ENCODE measurements at regions not wholly inside any gene's neighbourhood (a gene's known extent, or its start where the extent isn't known, plus 50 kb on each side); places are given as distances from the start of the nearest gene placed in this dataset.

- no peak for DNase-seq
These were observed 534.5 kb upstream of the SEMA6D start for GRCh38 chr15:47182818-47183217.

DNA sequence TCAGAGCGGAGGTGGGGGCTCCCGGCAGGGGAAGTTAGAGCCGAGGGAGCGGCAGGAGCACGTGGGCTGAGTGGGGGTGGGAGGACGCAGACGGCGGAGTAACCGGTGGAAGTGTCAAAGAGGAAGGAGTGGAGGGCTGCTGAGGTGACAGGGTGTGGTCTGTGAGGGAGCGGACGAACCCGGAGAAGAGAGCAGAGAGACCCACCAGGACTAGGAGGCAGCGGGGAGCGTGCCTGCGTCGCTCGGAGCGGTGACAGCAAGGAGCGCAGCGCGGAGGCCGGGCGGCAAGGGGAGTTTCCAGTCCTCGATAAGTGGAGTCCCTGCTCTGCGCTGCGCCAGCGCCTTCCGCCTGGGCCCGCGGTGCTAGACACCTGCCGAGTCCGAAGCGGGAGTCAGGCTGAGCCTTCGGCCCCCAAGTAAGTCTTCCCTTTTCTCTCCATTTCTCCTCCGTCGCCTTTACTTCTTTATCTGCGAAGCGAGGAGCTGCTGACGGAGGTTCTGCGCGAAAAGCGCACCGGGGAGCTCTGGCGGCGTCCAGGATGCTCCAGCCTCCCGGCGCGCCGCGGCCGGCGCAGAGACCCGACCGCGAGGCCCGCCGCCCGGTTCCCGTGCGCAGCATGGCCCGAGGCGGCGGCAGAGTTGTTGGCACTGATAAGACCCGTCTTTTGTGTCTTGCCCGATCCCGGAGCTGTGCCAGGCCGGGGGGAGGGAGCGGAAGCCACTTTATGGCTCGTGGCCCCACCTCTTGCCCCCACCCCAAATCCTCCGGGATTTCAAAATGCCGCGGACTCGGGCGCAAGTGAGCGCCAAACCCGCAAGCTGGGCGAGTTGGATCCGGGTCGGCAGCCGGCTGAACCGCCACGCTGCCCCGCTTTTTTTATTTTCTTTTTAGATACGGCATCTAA is 533.0 kb upstream of the SEMA6D start:
- DNase-seq = peak; percentile 35

GRCh38 chr15:47184908-47185801 is 532.1 kb upstream of the SEMA6D start:
- peak; percentile 49 for DNase-seq

- DNase-seq = no peak
These were observed 531.2 kb upstream of the SEMA6D start for GRCh38 chr15:47186075-47186474.

GRCh38 chr15:47188758-47189507 is 528.4 kb upstream of the SEMA6D start:
- no peak for DNase-seq

GRCh38 chr15:47194718-47195117 is 522.6 kb upstream of the SEMA6D start:
- peak; percentile 3 for DNase-seq

GRCh38 chr15:47196048-47196447 is 521.3 kb upstream of the SEMA6D start:
- peak; percentile 78 for DNase-seq

GRCh38 chr15:47203993-47204392 is 513.3 kb upstream of the SEMA6D start:
- no peak for DNase-seq

DNA sequence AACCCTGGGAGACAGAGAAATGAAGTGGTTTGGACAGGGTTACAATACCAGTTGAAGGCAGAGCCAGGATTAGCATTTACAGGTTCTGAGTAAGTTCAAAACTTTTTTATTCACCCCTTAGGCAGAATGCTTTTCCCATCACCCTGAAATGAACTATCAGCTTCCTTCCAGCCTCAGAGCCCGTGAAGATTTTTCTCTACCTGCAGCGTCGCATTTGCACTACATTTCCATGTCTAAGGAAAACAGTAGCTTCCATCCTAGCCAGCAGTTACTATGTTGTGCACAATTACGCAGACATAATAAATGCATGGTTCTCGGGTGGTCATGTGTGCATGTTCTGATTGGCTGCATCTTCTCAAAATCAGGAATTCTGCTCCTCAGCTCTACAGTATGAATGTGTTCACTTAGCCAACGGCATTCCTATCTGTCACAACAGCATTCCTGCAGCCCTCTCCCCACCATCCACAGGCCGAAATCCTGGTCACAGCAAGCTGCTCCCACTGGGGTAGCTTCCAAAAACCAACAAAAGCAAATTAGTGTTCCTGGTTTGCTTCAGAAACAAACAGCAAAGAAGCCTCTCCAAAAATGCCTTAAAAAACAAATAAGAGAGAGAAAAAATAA is 510.8 kb upstream of the SEMA6D start:
- DNase-seq = no peak

DNA sequence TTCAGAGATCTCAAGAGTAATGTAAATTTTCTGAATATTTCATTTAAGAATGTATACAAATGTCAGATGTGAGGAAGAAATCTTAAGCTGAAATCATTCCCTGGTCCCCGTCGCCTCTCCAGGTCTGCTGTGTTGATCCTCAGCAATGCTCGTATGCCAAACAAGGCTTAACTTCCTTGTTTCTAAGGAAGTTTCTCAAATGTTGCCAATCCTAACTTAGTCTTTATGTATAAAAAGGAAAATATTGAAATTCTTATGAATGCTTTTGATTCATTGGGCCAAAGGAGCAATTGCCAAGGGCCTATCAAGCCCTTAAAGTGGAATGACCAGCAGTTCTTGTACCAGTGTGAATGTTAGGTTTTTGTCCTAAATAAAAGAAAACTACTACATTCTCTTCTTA is 507.7 kb upstream of the SEMA6D start:
- no peak for DNase-seq

DNA sequence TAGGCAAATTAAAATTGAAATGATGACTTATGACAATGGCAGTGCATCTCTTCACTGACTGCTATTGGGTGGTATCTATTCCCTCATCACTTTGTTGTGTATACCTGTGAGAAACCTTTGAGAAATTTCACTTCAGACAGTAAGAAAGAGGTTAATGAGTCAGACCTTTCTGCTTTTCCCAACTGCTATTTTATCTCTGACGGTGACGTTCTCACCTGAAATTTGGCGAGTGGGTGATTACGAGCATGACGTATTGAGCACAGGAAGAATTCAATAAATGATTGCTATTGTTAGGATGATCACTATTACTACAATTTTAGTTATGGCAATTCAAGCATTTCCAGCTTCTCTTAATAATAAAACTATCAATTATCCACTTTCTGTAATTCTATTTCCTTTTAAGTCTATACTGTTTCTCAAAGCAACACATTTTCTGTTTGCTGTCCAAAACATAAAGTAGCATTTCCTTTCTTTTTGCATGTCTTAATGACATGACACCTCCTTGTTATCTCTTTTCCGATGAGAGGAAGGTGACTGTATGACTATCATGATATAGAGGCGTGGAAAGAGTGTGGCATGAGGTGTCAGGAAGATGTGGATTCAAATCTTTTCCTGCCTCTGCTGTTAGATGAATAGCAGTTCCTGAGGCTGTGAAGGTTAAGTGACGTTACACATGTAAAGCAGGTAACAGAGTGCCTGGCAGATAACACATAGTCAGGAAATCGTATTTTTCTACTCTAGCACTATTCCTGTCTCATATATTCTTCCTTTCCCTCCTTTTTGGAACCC is 504.9 kb upstream of the SEMA6D start:
- no peak for DNase-seq

DNA sequence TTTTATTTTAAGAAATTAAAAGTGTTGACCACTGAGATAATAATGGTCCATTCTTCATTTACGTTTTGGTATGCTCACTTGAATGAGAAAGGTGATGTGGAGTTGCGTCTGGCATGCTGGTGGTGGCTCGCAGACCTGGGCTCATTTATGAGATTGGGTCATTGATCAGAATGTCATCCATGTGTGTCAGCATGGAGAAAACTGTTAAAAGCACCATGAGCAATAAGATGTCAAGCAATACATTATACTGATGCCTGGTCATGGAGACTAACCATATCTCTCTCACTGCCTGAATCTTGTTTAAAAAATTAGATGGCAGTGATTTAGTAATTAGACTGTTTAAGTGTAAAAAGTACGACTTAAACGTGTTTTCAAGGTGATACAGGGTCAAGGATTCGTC is 503.4 kb upstream of the SEMA6D start:
- DNase-seq = no peak

DNA sequence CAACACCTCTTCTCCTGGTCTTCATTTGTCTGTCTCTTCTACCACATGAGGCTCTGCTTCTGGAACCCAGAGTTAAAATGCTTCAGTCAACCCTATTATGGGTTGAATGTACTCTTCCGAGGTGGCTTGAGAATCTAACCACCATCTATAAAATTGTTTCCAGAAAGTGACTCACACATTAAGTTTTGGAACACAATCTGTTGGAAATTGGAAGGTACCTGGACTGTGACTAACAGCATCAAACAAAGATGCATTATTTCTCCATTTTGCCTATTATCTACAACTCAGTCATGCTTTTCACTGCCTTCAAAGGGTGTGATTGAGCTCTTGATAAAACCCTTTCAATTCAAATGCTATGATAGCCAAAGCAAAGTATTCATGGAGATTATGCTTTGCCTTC is 499.0 kb upstream of the SEMA6D start:
- no peak for DNase-seq

DNA sequence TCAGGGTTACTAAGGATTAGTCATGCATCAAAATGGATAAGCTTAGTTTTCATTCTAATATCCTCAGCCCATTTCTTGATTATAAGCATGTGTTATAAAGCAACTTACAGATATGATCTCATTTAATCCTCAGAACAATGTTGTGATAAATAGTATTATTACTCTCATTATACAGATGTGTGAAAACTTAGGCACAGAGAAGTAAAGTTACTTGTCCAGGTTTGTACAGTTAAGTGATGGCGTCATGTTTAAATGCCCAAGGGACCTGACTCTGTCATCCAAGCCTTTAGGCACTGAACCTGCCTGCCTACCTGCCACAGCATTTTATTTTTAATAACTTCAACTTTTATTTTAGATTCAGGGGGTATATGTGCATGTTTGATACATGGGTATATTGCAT is 472.9 kb upstream of the SEMA6D start:
- DNase-seq = no peak

- no peak for DNase-seq
These were observed 471.0 kb upstream of the SEMA6D start for GRCh38 chr15:47246317-47246716.

DNA sequence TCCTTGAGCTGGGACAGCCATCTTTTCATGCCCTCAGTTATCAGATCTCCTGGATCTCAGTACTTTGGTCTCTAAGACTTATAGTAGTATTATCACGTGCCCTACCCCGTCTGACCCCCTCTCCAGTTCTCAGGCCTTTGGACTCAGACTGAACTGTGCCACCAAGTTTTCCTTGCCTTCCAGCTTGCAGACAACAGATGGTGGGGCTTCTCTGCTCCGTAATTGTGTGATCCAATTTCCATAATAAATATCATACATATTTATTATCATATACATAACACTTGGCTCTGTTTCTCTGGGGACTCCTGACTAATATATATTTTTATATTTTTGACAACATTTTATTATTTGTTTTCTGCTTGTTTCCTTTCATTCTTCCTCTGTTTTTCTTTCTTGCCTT is 458.8 kb upstream of the SEMA6D start:
- DNase-seq = no peak

- DNase-seq = no peak
These were observed 451.6 kb upstream of the SEMA6D start for GRCh38 chr15:47265686-47266085.

- no peak for DNase-seq
These were observed 450.7 kb upstream of the SEMA6D start for GRCh38 chr15:47266566-47266965.

- no peak for DNase-seq
These were observed 443.4 kb upstream of the SEMA6D start for GRCh38 chr15:47273864-47274263.

- DNase-seq = no peak
These were observed 434.1 kb upstream of the SEMA6D start for GRCh38 chr15:47283246-47283645.

- DNase-seq = no peak
These were observed 428.5 kb upstream of the SEMA6D start for GRCh38 chr15:47288794-47289193.

DNA sequence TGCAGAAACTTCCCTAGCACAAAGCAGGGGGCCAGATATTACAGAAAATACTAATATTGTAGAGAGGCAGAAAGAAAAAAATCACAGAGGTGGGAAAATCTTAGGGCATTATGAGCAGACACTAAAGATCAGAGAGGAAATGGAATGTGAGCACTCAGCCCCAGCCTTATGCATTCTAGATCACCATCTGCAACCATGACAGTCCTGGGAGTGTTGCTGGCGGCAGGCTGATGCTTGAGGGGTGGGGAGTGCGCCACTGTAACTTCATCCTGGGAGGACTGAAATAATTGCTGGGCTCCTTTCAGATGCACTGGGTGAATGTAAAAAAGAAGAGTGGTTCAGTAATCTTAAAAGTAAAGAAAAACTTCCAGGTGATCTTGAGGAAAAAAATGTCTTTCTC is 427.6 kb upstream of the SEMA6D start:
- no peak for DNase-seq
